DND-41 (cell line): ENCODE measurements at regions not wholly inside any gene's neighbourhood (a gene's known extent, or its start where the extent isn't known, plus 50 kb on each side); places are given as distances from the start of the nearest gene placed in this dataset.

Source experiments
- EZH2 ChIP-seq: IDR thresholded peaks from 3 replicates; pipeline ENCODE4 v1.6.1; 2012; ENCODE audit warnings: borderline replicate concordance, low read depth, mild to moderate bottlenecking, moderate library complexity, low read length, inconsistent platforms; ENCODE audit not compliant: severe bottlenecking
- TF ChIP-seq, protein P1 (sequence below): IDR thresholded peaks from 2 replicates; pipeline ENCODE4 v1.5.1; 2012; ENCODE audit warnings: borderline replicate concordance, low read length, moderate library complexity, mild to moderate bottlenecking; ENCODE audit not compliant: poor library complexity, severe bottlenecking; ENCODE audit errors: extremely low read depth

DNA sequence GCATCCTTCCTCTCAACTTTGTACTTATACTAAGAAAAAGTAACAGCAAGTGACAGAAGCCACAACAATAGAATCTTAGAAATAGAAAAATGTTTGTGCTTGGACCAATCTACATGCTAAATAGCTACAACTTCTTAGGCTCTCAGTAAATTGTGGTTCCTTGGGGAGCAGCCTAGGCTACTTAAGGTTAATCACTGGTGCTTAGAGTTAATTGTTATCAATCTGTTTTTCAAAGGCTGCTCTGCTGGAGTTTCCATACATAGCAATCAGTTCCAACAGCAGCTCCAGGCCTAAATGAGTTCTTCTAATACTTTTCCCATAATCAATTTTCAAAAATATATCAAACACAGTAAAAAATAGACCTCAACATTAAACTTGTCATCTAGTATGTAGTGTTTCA is 571.4 kb downstream of the EPHA7 start:
- TF ChIP-seq, protein P1, sequence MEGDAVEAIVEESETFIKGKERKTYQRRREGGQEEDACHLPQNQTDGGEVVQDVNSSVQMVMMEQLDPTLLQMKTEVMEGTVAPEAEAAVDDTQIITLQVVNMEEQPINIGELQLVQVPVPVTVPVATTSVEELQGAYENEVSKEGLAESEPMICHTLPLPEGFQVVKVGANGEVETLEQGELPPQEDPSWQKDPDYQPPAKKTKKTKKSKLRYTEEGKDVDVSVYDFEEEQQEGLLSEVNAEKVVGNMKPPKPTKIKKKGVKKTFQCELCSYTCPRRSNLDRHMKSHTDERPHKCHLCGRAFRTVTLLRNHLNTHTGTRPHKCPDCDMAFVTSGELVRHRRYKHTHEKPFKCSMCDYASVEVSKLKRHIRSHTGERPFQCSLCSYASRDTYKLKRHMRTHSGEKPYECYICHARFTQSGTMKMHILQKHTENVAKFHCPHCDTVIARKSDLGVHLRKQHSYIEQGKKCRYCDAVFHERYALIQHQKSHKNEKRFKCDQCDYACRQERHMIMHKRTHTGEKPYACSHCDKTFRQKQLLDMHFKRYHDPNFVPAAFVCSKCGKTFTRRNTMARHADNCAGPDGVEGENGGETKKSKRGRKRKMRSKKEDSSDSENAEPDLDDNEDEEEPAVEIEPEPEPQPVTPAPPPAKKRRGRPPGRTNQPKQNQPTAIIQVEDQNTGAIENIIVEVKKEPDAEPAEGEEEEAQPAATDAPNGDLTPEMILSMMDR: no peak
- TF ChIP-seq EZH2: no peak
